Dorsolateral prefrontal cortex (tissue), 40 donors: ENCODE measurements at regions not wholly inside any gene's neighbourhood (a gene's known extent, or its start where the extent isn't known, plus 50 kb on each side); places are given as distances from the start of the nearest gene placed in this dataset.

Source experiments
- microRNA-seq, 43 experiments: library from miRNA; unstranded; fragments of <30 nt; microRNA quantifications; one replicate each; pipeline ENCODE4 v1.2.0, GENCODE V29; 2022

Small RNAs in the stretch of these regions (microRNA-seq; reads per million reads assigned to microRNA genes)
- gene MIR4432: 0 reads per million in 43 experiments
